ENCODE measurements at regions not wholly inside any gene's neighbourhood (a gene's known extent, or its start where the extent isn't known, plus 50 kb on each side); places are given as distances from the start of the nearest gene placed in this dataset.

- H2AFZ ChIP-seq (ENCODE audit: low read depth, low read length) = no peak overlapping the region
- no peaks in the 10 kb centered on the region for H3K36me3 ChIP-seq (ENCODE audit: control insufficient read depth in 2 of 2, extremely low read depth in 1 of 2, insufficient read depth in 2 of 2, low read length in 2 of 2)
- dilution Hi-C loops (cut with MboI; ENCODE audit: extremely low pct_ligation_motif_present, low sequenced_read_pairs) = no loop called here
- no peak overlapping the region for H3K4me2 ChIP-seq (ENCODE audit: insufficient read depth, low read length)
- H3K9me1 ChIP-seq (replicated peaks; ENCODE audit: control insufficient read depth, extremely low read depth, insufficient read depth, low read length) = no peaks in the 10 kb centered on the region
- ChIA-PET POLR2A (no interaction called here), CTCF (no interaction called here)
- no peak overlapping the region for H3K27ac ChIP-seq (ENCODE audit: insufficient read depth, low read depth, low read length)
- no peaks in the 10 kb centered on the region for H3K4me1 ChIP-seq (ENCODE audit: control insufficient read depth, extremely low read depth, insufficient read depth, low read length)
- no peaks in the 10 kb centered on the region for H3K79me2 ChIP-seq (ENCODE audit: control insufficient read depth, insufficient read depth, low read length)
- TF ChIP-seq FOS (IDR thresholded peaks at IDR 0.05; ENCODE audit: borderline replicate concordance, insufficient read depth, low read length) (no peak), MYC (IDR thresholded peaks at IDR 0.05; ENCODE audit: low read depth, low read length) (no peak)
- H3K9me3 ChIP-seq (replicated peaks; ENCODE audit: control insufficient read depth, insufficient read depth, low read length) = no peaks in the 10 kb centered on the region
- H4K20me1 ChIP-seq (replicated peaks; ENCODE audit: control insufficient read depth, extremely low read depth, insufficient read depth, low read length) = no peaks in the 10 kb centered on the region
- FAIRE-seq (no peak), DNase-seq (ENCODE audit: low read depth, low spot score) (no peak)
- no TSS peak for BruUV-seq (replicated peaks)
- intact Hi-C loops (cut with micrococcal nuclease) = no loop called here
- no peak overlapping the region for H3K4me3 ChIP-seq (replicated peaks in 1 of 3; ENCODE audit: insufficient read depth in 1 of 3, low read depth in 1 of 3, low read length in 3 of 3)
- H3K9ac ChIP-seq (replicated peaks; ENCODE audit: extremely low read depth, insufficient read depth, low read length) = no peak overlapping the region
- no peaks in the 10 kb centered on the region for H3K27me3 ChIP-seq (ENCODE audit: control insufficient read depth in 2 of 2, insufficient read depth in 2 of 2, low read length in 2 of 2)
Measured at GRCh38 chr9:73441223-73441622, 289.6 kb downstream of the ANXA1 start.

DNA sequence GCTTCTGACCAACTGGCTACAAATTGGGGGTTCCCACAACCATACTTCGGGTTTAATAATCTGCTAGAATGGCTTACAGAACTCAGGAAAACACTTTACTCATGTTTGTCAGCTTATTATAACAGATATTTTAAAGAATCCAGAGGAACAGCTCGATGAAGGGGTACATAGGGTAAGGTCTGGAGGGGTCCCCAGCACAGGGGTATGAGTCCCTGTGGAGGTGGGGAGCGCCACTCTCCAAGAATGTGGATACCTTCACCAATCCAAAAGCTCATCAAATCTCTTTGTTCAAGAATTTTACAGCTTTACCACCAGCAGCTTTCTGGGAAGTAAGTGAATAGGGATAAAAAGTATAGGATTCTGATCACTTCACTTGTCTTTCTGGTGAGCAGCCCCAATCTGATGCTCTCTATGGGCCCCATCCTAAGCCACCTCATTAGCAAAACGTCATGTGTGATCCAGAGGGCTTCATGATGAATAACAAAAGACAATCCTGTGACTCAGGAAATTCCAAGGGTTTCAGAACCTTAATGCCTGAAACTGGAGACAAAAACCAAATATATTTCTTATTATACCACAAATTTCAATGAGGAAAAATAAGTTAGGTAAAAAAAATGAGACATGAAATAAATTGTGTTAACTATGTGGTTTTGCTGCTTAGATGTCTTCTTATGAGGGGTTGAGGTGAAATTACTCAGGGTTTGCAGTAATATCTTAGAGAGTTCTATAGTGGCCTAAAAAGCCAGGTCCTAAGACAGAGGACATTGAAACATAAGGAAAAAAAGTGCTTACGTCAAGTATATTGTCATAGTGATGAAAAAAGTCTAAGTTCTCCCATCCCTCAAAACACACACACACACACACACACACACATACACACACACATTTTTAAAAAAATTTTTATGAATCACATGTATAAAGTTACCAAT lies 290.5 kb downstream of the ANXA1 start:
- TF ChIP-seq JUN (IDR thresholded peaks at IDR 0.05; ENCODE audit: borderline replicate concordance, insufficient read depth, insufficient read length, low read depth) (no peak), MAX (IDR thresholded peaks at IDR 0.05; ENCODE audit: insufficient read depth, insufficient read length) (no peak), EZH2 (IDR thresholded peaks at IDR 0.05; ENCODE audit: borderline replicate concordance, low read depth, low read length, severe bottlenecking) (no peak), GATA2 (IDR thresholded peaks at IDR 0.05; ENCODE audit: insufficient read depth, insufficient read length, low read depth, low read length) (no peak), POLR2A (IDR thresholded peaks at IDR 0.05; ENCODE audit: low read depth, low read length) (no peak), POLR2AphosphoS5 (IDR thresholded peaks at IDR 0.05; ENCODE audit: insufficient read depth, low read depth, low read length) (no peak), FOS (IDR thresholded peaks at IDR 0.05; ENCODE audit: borderline replicate concordance, insufficient read depth, low read length) (no peak), MYC (IDR thresholded peaks at IDR 0.05; ENCODE audit: low read depth, low read length) (no peak)
- TF ChIP-seq, protein P1, sequence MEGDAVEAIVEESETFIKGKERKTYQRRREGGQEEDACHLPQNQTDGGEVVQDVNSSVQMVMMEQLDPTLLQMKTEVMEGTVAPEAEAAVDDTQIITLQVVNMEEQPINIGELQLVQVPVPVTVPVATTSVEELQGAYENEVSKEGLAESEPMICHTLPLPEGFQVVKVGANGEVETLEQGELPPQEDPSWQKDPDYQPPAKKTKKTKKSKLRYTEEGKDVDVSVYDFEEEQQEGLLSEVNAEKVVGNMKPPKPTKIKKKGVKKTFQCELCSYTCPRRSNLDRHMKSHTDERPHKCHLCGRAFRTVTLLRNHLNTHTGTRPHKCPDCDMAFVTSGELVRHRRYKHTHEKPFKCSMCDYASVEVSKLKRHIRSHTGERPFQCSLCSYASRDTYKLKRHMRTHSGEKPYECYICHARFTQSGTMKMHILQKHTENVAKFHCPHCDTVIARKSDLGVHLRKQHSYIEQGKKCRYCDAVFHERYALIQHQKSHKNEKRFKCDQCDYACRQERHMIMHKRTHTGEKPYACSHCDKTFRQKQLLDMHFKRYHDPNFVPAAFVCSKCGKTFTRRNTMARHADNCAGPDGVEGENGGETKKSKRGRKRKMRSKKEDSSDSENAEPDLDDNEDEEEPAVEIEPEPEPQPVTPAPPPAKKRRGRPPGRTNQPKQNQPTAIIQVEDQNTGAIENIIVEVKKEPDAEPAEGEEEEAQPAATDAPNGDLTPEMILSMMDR (IDR thresholded peaks at IDR 0.05; ENCODE audit: extremely low read depth in 1 of 2, insufficient read depth in 1 of 2, low read depth in 1 of 2, low read length in 2 of 2) = no peak
- FAIRE-seq (no peak), DNase-seq (ENCODE audit: low read depth, low spot score) (no peak)
- Histone ChIP-seq H3K79me2 (ENCODE audit: control insufficient read depth, insufficient read depth, low read length) (no peaks in the 10 kb centered on the region), H3K36me3 (ENCODE audit: control insufficient read depth in 2 of 2, extremely low read depth in 1 of 2, insufficient read depth in 2 of 2, low read length in 2 of 2) (no peaks in the 10 kb centered on the region), H3K4me1 (ENCODE audit: control insufficient read depth, extremely low read depth, insufficient read depth, low read length) (no peaks in the 10 kb centered on the region), H3K9ac (replicated peaks; ENCODE audit: extremely low read depth, insufficient read depth, low read length) (no peak overlapping the region), H3K9me3 (replicated peaks; ENCODE audit: control insufficient read depth, insufficient read depth, low read length) (no peaks in the 10 kb centered on the region), H3K27me3 (ENCODE audit: control insufficient read depth in 2 of 2, insufficient read depth in 2 of 2, low read length in 2 of 2) (no peaks in the 10 kb centered on the region), H2AFZ (ENCODE audit: low read depth, low read length) (no peak overlapping the region), H3K9me1 (replicated peaks; ENCODE audit: control insufficient read depth, extremely low read depth, insufficient read depth, low read length) (no peaks in the 10 kb centered on the region), H3K4me2 (ENCODE audit: insufficient read depth, low read length) (no peak overlapping the region), H4K20me1 (replicated peaks; ENCODE audit: control insufficient read depth, extremely low read depth, insufficient read depth, low read length) (no peaks in the 10 kb centered on the region), H3K27ac (ENCODE audit: insufficient read depth, low read depth, low read length) (no peak overlapping the region), H3K4me3 (replicated peaks in 1 of 3; ENCODE audit: insufficient read depth in 1 of 3, low read depth in 1 of 3, low read length in 3 of 3) (no peak overlapping the region)
- intact Hi-C loops (cut with micrococcal nuclease) = no loop called here
- BruUV-seq (replicated peaks) = no TSS peak
- dilution Hi-C loops (cut with MboI; ENCODE audit: extremely low pct_ligation_motif_present, low sequenced_read_pairs) = no loop called here
- POLR2A ChIA-PET = no interaction called here
- CTCF ChIA-PET = no interaction called here

Measured in endothelial cell of umbilical vein (primary cell).